ENCODE measurements at regions not wholly inside any gene's neighbourhood (a gene's known extent, or its start where the extent isn't known, plus 50 kb on each side); places are given as distances from the start of the nearest gene placed in this dataset.

DNA sequence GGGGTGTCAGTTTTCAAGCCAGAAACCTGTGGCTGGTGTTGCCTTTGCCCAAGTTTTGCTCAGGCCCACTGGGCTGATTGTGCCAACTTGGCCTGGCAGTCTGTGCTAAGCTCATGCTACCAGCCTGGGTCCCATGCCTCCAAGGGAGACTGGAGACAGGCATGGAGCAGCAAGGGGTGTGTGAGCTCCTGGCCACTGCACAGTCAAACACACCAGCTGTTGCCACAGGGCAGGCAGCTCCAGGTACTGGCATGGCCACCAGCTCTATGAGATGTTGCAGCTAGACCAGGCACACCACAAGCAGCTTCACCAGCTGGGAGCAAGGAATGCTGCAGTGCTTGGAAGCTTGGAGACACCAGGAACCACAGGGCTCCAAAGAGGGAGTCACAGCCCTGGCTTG, 638.8 kb downstream of the PLOD2 start:
- TF ChIP-seq JUND (IDR thresholded peaks at IDR 0.05; ENCODE audit: low read depth): no peak
- DNase-seq (ENCODE audit: low read depth in 1 of 2, low spot score in 1 of 2): no peak
- in situ Hi-C loops (cut with HindIII; ENCODE audit: low pct_unique_long_range_greater_than_20kb, low sequenced_read_pairs): no loop called here

DNA sequence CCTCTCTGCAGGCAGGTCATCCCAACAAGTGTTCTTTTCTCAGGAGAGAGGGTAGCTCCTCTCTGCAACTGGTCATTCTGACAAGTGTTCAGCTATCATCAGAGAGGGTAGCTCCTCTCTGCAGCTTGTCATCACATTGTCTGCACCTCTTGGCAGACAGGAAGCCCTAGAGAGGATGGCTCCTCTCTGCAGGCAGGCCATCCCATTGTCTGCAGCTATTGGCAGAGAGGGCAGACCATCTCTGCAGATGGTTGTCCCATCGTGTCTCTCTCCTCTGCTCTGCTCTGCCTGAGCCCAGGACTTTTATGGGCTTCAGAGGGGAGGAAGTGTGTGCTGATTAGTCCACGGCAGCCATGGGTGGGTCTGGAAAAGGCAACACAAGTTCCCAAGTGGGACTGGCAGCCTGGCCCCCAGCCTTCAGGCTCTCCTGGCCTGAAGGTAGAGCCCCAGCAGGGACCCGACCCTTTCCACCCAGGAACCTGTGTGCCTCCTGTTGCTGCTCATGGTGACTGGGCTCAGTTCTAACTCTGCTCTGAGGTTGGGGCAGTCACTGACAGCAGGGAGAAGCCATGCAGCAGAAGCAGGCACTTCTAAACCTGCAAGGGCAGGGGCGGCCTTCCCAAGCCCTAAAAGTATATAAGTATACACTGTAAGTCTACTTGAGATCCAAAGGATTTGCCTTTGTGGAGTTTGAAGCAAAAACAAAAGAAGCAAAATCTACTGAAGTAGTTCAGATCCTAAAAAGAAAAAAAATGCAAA, 637.9 kb downstream of the PLOD2 start:
- in situ Hi-C loops (cut with HindIII; ENCODE audit: low pct_unique_long_range_greater_than_20kb, low sequenced_read_pairs): no loop called here
- TF ChIP-seq JUND (IDR thresholded peaks at IDR 0.05; ENCODE audit: low read depth): no peak
- no peak for DNase-seq (ENCODE audit: low read depth in 1 of 2, low spot score in 1 of 2)

DNA sequence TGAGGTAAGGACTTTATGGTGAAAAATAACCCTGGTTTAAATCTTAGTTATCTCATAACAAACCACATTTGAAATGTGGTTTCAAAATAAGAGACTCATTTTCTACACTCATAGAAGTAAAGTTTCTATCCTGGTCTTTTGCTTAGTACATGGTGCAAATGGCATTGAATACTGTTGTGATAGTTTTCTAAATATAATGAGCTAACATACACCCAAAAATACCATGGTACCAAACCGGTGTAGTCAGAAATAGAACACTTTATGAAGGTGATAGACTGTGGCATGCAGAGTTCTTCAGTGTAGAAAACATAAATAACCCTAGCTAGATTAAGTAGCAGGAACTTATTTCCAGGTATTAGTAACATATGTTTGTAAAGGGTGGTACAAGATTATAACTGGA, 629.4 kb downstream of the PLOD2 start:
- DNase-seq (ENCODE audit: low read depth in 1 of 2, low spot score in 1 of 2): no peak
- in situ Hi-C loops (cut with HindIII; ENCODE audit: low pct_unique_long_range_greater_than_20kb, low sequenced_read_pairs): no loop called here
- TF ChIP-seq JUND (IDR thresholded peaks at IDR 0.05; ENCODE audit: low read depth): no peak

DNA sequence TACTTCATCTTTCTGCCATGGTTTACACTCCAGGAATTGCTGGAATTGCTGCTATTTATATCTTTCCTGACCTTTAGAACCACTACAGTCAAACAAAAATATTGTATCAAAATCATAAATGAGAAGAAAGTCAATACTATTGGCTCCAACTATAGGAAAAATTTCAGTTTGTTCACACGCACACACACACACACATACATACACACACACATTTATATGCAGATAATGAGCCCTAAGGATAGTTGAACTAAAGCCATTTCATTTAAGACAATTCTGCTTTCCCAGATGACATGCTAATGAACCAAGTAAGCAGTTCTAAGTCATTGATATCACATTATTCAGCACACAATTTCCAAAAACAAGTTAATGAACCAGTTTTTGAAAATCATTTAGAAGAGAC, 627.3 kb downstream of the PLOD2 start:
- TF ChIP-seq JUND (IDR thresholded peaks at IDR 0.05; ENCODE audit: low read depth): no peak
- DNase-seq (ENCODE audit: low read depth in 1 of 2, low spot score in 1 of 2): no peak
- in situ Hi-C loops (cut with HindIII; ENCODE audit: low pct_unique_long_range_greater_than_20kb, low sequenced_read_pairs): no loop called here

DNA sequence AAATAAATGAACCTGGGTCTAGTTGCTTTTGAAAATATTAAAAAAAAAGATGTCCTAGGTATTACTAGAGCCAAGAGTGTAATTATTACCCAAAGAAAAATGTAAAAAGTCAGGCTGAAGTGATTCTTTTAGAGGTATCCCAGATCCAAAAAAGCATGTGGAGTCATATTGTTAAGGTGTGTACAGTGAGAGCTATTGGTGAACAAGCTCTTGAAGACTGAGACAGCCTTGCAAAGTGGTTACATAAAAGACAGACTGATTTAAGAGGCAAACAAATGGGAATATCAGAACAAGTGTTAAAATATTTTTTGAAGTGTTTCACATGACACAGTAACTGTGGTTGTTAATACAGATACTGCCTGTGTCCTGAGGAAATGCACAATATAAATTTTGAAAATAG, 624.5 kb downstream of the PLOD2 start:
- in situ Hi-C loops (cut with HindIII; ENCODE audit: low pct_unique_long_range_greater_than_20kb, low sequenced_read_pairs): no loop called here
- TF ChIP-seq JUND (IDR thresholded peaks at IDR 0.05; ENCODE audit: low read depth): no peak
- no peak for DNase-seq (ENCODE audit: low read depth in 1 of 2, low spot score in 1 of 2)

DNA sequence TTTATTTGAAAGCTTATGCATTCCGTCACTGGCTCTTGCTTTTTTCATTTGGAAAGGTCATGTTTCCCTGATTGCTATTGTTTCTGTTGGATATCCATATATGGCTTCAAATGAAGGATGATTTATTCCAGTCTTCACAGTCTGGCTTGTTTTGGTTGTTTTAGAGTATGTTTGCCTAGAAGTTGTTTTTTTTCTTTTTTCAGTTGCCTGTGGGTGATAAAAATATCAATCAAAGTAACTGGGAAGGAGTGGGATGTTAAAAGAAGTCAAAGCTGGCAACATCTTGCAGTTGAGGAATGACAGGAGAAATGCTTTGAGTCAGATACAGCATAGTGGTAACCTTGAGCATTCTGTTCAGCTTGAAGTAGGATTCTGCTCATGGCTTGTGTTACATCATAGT, 610.5 kb downstream of the PLOD2 start:
- TF ChIP-seq JUND (IDR thresholded peaks at IDR 0.05; ENCODE audit: low read depth): no peak
- no peak for DNase-seq (ENCODE audit: low read depth in 1 of 2, low spot score in 1 of 2)
- in situ Hi-C loops (cut with HindIII; ENCODE audit: low pct_unique_long_range_greater_than_20kb, low sequenced_read_pairs): no loop called here

DNA sequence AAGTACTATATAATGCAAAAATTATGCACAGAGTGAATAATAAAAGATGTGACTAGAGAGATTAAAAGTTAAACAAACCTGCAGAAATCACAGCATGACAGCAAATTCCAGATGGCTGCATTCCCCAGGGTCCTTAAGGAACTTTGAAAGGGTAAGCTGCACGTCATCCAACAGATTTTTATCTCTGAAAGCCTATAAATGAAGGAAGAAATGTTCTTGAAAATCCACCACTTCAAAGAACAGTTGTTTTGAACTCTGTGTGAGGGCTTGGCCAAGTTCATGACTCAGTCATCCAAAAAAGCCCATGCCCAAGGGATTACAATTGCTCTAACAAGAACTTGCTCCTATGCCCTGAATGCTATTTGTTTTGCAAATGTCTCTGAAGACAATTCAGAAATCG, 603.6 kb downstream of the PLOD2 start:
- in situ Hi-C loops (cut with HindIII; ENCODE audit: low pct_unique_long_range_greater_than_20kb, low sequenced_read_pairs): no loop called here
- DNase-seq (ENCODE audit: low read depth in 1 of 2, low spot score in 1 of 2): no peak
- TF ChIP-seq JUND (IDR thresholded peaks at IDR 0.05; ENCODE audit: low read depth): no peak

DNA sequence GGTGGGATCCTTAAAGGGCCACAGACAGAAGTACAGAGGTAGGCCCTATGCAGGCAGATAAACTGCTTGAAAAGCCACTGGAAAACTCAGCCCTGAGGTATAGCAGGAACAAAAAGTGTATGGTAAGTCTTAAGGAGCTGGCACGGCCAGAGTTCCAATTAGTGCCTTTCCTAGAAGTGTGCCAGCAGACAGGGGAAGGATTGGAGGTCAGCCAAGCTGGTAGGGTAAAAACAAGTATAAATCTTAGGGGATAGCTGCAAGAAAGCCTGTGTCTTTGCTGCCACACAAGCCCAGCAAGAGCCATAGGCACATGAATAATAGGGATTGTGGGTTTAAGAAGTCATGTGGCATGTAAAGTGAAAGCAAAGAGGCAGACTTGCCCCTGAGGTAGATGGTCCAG, 582.5 kb downstream of the PLOD2 start:
- TF ChIP-seq JUND (IDR thresholded peaks at IDR 0.05; ENCODE audit: low read depth): no peak
- no peak for DNase-seq (ENCODE audit: low read depth in 1 of 2, low spot score in 1 of 2)
- in situ Hi-C loops (cut with HindIII; ENCODE audit: low pct_unique_long_range_greater_than_20kb, low sequenced_read_pairs): no loop called here

DNA sequence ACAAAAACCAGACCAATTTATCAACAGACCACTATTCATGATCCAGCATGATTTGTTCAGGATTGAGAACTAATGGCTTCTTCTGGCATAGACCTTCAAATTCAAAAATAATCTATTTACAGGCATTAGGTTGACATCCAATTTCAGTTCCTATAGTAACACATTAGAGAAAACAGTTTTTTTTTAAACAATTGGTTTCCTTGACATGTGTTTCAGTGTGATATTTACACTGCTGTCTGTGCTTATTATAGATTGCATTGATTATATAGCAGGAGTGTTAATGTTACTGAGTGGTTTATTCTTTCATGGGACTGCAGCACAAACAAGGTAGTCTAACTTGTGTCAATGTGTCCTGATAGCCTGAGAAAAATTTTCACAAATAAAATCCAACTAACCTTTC, 579.3 kb downstream of the PLOD2 start:
- in situ Hi-C loops (cut with HindIII; ENCODE audit: low pct_unique_long_range_greater_than_20kb, low sequenced_read_pairs): no loop called here
- no peak for DNase-seq (ENCODE audit: low read depth in 1 of 2, low spot score in 1 of 2)
- TF ChIP-seq JUND (IDR thresholded peaks at IDR 0.05; ENCODE audit: low read depth): no peak

DNA sequence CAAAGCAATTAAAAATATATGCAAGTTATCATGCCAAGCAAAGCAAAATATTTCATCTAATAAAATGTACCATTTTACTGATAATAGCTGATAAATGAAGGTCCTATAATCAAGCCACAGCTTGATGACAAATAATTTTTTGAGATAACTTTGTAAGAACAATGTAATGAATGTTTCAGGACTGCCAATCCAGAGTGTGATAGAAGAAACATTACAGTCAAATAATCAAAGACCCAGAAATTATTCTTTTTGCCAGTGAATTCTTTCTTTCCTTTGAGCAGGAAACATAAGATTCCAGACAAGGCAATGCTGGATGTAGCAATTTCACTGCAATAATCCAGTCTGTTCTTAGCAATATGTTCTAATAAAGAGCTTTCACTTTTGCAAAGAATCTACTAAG, 556.1 kb downstream of the PLOD2 start:
- in situ Hi-C loops (cut with HindIII; ENCODE audit: low pct_unique_long_range_greater_than_20kb, low sequenced_read_pairs): no loop called here
- no peak for DNase-seq (ENCODE audit: low read depth in 1 of 2, low spot score in 1 of 2)
- no peak for TF ChIP-seq JUND (IDR thresholded peaks at IDR 0.05; ENCODE audit: low read depth)

DNA sequence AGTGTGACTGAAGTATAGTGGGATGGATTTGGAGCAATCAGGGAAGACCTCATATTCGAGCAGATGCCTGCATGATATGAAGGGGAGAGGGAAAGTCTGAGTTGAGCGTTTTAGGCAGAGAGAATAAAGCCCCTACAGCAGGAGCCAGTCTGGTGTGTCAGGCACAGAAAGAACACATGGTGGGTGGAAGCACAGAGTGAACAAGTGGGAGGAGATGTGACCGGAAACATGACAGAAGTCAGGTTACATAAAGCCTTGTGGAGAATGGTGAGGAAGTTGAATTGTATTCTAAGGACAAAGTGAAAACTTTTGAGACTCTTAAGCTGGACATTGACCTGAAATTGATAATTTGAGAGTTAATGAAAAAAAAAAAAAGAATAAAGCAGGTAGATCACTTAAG, 541.0 kb downstream of the PLOD2 start:
- TF ChIP-seq JUND (IDR thresholded peaks at IDR 0.05; ENCODE audit: low read depth): no peak
- DNase-seq (ENCODE audit: low read depth in 1 of 2, low spot score in 1 of 2): no peak
- in situ Hi-C loops (cut with HindIII; ENCODE audit: low pct_unique_long_range_greater_than_20kb, low sequenced_read_pairs): no loop called here

DNA sequence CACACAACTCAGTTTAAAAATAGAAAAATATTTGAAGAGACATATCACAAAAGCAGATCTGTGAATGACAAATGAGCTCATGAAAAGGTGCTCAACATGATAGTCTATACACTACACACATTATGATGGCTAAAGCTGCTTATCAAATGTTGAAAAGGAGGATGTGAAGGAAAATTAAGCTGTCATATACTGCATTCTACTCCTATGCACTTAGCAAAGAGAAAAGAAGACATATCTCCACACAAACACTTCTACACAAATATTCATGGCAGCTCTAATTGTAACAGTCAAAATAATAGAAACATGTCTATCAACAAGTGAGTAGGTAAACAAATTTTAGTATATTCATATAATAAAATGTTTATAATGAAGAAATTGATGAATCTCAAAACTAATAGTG, 540.5 kb downstream of the PLOD2 start:
- no peak for TF ChIP-seq JUND (IDR thresholded peaks at IDR 0.05; ENCODE audit: low read depth)

DNA sequence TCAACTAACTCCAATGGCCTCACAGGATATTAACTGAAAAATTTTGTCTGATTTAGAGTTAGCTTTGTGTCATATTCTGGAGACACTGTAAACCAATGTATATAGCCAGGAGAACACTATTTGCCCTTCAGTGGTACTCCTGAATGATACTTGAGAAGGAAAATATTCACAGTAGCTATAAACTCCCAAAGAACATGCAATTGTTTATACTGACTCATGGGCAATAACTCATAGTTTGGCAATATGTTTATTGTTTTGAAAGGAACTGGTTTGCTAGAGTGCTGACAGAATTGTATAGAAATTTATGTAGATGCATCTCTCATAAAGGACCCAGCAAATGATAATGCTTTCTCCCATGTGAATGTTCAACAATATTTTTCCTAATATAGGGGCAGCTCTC, 537.6 kb downstream of the PLOD2 start:
- no peak for DNase-seq (ENCODE audit: low read depth in 1 of 2, low spot score in 1 of 2)
- in situ Hi-C loops (cut with HindIII; ENCODE audit: low pct_unique_long_range_greater_than_20kb, low sequenced_read_pairs): no loop called here
- TF ChIP-seq JUND (IDR thresholded peaks at IDR 0.05; ENCODE audit: low read depth): no peak

More for the DNA sequence above, 540.5 kb downstream of the PLOD2 start:
- DNase-seq (ENCODE audit: low read depth in 1 of 2, low spot score in 1 of 2): no peak
- in situ Hi-C loops (cut with HindIII; ENCODE audit: low pct_unique_long_range_greater_than_20kb, low sequenced_read_pairs): no loop called here

DNA sequence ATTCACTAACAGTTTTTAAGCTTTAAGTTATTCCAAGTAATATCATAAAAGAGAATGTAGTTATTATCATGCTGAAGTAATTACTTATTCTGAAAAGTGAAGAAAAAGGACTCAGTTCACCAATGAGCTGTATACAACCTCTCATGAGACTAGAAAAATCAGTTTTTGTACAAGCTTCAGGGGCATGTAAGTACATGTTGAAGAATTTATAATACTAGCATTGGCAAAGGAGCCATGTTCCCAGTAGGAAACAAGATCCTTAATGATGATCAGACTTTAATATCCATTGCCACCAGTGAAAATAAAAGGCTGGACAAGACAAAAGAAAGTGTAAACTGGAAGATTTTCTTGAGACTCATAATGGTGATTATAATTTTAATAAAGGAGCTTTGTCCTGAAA, 532.8 kb downstream of the PLOD2 start:
- no peak for TF ChIP-seq JUND (IDR thresholded peaks at IDR 0.05; ENCODE audit: low read depth)
- no peak for DNase-seq (ENCODE audit: low read depth in 1 of 2, low spot score in 1 of 2)
- in situ Hi-C loops (cut with HindIII; ENCODE audit: low pct_unique_long_range_greater_than_20kb, low sequenced_read_pairs): no loop called here
